Hematopoietic multipotent progenitor cell treated with erythropoietin and hydrocortisone succinate and interleukin-3 and kit ligand, for 4 days (in vitro differentiated cells): ENCODE measurements at regions not wholly inside any gene's neighbourhood (a gene's known extent, or its start where the extent isn't known, plus 50 kb on each side); places are given as distances from the start of the nearest gene placed in this dataset.
A peak's percentile ranks its signal among the peaks of the same experiment; 100 is the strongest.
"Not testable (repeated sequence)": the region's sequence is repeated elsewhere in the genome, so short reads cannot be mapped to it uniquely, and the experiment has no call there.

Experiments
- DNase-seq: peaks from one replicate; pipeline ENCODE4 v3.0.0-alpha.2; 2015

DNA sequence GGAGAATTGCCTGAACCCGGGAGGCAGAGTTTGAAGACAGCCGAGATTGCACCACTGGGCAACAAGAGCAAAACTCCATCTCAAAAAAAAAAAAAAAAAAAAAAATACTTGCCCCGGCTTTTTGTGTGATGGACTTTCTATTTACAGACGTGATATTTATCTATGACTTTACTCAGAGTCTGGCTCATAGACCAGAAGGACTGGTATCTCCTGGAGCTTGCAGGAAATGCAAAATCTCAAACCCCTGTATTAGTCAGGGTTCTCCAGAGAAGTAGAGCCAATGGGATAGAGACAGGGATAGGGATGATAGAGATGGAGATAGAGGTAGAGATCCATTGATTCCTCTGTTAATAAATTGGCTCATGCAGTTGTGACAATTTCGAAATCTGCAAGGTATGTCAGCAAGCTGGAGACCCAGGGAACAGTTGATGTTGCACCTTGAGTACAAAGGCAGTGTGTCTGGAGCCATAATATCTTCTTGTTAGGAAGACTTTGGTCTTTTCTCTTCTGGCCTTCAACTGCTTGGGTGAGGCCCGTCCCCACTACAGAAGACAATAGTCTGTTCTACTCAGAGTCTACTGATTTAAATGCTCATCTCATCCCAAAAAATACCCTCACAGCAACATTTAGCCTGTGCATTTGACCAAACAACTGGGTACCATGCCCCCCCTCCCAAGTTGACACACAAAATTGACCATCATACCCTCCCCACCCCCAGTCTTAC is 195.4 kb upstream of the MSX2 start:
- no peak for DNase-seq

DNA sequence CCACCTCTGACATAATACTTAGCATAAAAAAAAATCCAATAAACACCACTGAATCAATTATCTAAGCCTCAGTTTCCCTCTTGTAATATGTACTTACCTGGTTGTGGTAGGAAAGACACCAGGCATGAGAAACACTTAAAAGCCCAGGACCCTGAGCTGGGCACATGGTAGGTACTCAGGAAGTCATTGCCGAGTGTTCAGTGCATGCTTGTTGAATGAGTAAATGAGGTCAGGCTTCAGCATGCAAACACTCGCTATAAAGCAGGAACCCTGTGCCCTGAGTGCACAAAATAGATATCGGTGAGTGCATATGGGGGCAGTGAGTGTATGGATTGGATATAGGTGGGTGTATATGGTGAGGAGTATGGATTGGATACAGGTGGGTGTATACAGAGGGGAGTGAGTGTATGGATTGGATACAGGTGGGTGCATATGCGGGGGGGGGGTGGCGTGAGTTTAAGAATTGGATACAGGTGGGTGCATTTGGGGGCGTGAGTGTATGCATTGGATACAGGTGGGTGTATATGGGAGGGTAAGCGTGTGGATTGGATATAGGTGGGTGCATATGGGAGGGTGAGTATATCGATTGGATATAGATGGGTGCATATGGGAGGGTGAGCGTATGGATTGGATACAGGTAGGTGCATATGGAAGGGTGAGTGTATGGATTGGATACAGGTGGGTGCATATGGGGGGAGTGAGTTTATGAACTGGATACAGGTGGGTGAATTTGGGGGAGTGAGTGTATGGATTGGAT is 194.3 kb upstream of the MSX2 start:
- DNase-seq = no peak

DNA sequence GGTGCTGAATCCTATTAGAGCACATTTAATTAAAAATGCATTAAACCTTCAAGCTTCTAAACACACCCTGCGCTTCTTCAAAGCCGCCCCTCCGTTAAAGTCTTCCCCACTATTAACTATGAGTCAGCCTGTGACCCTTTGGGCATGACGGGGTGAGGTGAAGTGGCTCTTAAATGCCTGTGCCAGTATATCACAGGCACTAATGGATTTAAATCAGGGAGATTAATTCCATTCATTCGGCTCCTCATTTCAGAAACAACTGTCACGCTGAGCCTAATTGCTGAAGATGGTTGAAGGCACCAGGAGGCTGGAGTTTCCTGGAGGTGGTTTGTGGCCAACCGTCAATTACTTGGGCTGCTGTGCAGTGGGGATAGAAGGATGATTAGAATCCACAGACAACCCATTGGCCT is 192.6 kb upstream of the MSX2 start:
- peak; percentile 69 for DNase-seq

DNA sequence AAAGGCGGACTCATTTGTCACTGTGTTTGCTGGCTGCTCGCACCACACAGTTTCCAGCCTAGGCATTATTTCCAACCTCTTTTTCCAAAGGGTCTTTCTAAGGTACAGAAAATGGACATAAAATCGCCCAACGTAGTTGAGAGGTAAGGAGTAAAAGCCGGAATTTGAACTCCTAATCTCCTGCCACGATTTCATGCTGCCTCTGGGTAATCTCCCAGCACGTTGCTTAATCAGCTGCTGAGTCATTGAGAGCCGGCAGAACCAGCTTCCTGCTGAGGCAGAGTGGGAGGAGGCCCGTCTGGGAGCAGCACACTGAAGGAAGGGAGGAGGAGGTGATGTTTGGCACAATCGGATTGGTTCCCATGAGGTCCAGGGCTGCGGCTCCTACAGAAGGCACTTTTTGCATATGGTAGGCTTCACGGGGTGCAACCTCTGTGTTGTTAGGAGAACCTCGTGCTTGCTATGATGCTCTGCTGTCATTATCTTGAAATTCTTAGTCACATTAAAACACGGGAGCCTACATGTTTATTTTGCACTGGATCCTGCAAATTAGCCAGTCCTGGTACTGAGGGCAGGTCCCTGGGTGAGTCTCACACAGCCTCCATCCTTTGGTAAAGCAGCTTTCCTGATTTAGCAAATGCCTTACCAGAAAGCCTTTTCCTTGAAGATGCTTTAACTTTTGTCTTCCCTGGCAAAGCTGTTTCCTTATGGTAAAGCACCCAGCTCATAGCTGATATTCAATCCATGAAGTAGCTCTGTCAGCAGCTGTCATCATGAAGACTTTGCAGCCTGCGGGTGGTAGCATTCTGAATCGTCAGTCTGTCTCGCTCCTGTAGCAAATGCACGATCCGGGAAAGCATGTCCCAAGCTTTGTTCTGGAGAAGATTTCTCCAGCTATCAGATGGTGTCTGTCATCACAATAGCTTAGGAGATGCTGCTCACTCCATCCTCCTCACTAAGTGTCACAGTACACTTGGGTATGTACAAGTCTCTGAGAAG is 191.6 kb upstream of the MSX2 start:
- DNase-seq = peak; percentile 95

DNA sequence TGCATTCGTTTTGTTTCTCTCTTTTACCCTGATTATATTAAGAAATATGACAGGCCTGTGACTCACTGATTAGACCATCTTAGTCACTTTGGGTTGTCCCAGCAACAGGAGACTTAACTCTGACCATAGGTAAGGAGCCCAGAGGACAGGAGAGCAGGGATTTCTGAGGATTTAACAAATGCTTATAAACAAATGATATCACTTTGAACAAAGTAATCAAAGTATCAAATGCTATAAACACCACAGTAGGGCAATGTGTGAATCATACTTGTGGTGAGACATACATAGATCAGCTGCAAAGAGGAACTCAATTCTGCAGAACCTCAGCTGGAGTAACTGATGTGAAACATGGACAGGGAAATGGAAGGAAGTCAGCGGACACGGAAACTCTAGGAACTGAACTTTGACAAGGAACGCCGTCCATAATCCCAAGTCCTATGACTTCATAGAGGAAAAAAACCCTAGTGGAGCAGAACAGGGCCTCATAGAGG is 190.6 kb upstream of the MSX2 start:
- peak; percentile 70 for DNase-seq

DNA sequence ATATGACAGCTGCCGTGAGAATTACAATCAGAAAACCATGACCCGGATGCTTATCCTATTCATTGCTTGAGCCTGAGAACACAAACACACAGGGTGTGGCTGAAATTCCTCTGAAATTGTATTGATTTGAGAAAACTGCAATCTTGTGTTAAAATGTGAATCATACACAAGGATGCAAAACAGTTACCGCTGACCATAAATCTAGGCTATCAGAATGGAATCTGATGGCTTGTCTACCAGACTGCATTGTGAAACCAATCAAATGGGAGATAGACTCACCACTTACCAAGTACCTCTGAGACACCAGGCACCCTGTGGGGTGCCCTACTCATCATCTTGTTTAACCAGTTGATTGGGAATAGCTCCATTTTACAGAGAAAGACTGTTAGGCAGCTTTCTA is 188.7 kb upstream of the MSX2 start:
- no peak for DNase-seq

DNA sequence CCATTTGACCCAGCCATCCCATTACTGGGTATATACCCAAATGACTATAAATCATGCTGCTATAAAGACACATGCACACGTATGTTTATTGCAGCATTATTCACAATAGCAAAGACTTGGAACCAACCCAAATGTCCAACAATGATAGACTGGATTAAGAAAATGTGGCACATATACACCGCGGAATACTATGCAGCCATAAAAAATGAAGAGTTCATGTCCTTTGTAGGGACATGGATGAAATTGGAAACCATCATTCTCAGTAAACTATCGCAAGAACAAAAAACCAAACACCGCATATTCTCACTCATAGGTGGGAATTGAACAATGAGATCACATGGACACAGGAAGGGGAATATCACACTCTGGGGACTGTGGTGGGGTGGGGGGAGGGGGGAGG is 184.6 kb upstream of the MSX2 start:
- DNase-seq = not testable (repeated sequence)

DNA sequence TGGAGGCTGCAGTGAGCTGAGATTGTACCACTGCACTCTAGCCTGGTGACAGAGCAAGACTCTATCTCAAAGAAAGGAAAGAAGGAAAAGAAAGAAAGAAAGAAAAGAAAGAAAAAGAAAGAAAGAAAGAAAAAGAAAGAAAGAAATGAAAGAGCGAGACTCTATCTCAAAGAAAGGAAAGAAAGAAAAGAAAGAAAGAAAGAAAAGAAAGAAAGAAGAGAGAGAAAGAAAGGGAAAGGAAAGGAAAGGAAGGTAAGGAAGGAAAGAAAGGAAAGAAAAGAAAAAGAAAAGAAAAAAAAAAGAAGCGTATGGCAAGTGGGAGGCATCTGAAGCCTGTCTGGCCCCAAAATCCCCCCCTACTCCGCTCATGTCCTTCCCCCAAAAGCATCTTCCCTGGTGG is 182.3 kb upstream of the MSX2 start:
- DNase-seq = no peak

DNA sequence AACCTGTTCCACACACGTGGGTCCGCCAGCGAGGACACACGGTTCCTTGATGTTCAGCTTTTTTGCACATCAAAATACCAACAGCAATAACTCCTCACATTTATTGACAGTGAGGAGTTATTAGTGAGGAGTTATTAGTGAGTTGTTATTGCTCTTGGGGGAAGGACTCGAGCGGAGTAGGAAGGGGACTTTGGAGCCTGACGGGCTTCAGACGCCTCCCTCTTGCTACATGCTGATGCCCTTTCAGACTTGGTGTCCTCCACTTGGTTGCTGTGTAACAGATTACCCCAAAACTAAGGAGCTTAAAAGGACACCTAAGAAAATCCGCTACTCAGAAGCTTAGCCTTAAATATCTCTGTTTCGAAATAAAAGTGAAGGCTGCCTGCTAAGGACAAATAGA is 181.9 kb upstream of the MSX2 start:
- no peak for DNase-seq

DNA sequence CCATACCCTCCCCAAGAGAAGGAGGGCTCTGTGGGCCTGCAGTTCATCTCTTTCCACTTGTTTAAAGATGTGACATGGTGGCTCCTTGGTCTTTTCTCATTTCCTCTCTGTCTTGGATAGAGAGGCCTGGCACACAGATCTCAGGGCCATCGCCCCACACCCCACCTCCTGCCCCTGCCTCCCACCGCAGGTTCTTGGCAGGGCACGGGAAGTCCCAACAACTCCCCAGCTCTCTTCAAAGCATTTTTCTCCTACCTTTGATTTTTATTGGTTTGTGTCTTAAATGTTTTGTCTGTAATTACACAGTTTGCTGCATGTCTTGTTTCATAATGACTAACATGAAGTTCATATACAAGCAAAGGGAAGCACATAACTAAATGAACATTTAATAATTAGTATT is 178.5 kb upstream of the MSX2 start:
- DNase-seq = no peak

DNA sequence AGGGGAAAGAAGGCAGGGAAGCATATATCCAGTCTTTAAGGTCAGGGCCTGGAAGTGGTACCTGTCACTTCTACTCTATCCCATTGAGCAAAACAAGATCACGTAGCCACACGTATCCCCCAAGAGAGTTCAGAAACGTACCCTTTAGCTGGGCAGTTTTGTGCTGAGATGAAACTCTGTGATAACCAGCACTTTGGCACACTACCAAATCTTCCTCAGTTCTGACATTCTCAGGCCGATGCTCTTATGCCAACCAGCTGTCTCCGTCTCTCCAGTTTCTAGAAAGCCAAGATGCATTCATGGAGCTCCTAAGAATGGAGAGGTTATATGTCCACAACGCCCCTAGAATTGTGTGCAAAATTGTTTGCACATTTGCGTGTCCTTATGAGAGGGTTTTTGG is 176.6 kb upstream of the MSX2 start:
- DNase-seq = no peak

DNA sequence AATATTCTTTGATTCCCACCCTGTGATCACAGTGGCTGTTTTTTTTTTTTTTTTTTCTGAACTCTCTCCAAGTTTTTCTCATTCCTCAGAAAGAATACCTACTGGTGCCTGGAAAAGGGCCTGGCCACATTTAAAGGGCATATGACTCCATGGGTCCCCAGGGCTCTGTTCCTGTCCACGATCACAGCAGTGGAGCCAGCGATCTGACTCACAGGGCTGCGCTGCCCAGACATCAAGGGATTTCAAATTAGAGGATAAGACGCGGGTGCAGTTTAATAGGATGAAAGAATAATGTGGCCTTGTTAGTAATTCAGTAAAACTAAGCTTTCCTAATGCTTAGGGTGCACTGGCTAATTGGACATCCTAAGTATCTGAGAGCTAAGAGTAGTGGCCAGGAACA is 175.1 kb upstream of the MSX2 start:
- no peak for DNase-seq

DNA sequence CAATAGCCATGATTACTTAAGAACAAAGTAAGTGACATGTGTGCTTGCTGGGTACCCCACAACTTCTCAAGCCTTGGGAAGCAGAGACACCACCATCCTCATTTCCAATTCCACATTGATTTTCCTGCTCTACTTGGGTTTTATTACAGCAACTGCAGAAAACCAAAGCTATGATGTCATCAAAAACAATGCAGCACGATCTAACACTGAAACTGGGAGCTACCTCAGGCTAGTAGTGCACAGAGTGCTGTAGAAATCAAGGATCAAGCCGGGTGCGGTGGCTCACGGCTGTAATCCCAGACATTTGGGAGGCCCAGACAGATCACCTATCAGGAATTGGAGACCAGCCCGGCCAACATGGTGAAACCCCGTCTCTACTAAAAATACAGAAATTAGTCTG is 174.4 kb upstream of the MSX2 start:
- no peak for DNase-seq

DNA sequence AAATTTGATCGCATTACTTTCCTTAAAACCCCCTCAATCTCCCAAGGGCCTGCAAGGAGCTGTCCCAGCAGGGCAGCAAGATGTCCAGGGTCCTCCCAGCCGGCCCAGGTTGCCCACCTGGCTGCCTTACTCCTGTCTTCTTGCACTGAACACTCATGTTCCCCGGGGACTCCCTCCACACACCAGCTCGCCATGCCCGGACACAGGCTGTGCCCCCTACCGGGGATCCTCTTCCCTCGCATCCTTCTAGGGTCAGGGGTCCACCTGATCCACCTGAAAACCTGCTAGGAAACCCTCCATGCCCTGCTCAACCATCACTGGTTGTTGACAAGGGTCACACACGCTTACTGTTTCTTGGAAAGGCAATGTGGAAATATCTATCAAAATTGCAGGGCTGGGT is 172.0 kb upstream of the MSX2 start:
- no peak for DNase-seq

DNA sequence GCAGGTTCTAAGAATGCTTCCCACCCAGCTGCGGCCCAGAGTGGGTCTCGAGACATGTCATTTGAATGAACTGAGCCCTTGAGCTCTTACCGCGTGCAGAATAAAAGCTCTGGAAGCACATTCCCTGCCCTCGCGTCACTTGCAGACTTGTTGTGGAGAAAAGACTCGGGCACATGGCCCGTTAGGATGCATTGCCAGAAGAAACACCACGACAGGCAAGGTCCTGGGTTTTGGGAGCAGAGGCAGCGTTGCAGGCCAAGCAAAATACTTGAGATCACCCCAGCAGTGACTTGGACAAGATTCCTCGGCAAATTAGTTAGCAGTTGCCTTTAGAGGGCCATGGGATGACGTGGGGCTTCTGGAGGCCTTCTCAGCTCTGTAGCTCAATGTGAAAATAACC is 170.8 kb upstream of the MSX2 start:
- no peak for DNase-seq

DNA sequence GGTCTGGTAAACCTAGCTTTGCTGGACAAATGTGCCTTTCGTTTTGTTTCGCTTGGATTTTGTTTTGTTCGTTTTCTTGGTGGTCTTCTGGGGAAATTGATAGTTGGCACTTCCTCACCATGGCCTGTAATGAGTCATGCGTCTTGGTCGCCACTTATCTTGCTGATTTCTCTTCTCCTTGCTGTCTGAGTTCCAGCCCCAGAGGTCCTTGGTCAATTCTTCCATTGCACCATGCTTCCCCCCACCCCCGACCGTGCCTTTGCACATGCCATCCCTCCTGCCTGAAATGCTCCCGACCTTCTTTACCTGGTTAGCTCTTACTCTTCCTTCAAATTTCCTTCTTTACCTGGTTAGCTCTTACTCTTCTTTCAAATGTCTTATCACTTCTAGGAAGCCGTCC is 168.7 kb upstream of the MSX2 start:
- DNase-seq = no peak

DNA sequence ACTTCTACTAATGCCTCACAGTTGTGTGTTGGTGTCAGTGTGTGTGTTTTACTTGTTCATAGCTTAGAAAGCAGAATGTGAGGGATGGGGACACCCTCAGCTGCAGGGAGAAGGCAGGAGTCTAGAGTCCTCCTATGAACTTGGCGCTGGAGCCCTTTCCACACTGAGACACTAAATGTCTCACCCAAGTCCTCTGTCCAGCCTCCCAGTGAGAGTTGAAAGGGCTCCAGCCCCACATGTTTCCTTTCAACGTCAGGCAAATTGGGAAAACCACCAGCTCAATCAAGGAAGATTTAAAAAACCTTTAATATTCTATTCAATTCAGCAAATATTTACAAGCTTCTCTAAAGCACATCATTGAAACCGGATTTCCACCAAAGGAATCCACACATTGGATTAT is 167.6 kb upstream of the MSX2 start:
- DNase-seq = no peak

DNA sequence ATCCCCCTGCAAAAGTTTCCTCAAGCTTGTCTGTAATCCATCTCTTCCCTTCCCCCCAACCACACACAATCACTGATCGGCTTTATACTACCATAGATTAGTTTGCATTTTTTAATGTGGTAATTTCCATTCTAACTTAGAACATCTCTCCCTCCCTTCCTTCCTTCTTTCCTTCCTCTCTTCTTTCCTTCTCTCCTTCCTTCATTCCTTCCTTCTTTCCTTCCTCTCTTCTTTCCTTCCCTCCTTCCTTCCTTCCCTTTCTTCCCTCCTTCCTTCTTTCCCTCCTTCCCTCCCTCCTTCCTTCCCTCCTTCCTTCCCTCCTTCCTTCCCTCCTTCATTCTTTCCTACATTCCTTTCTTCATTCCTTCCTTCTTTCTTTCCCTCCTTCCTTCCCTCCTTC is 166.2 kb upstream of the MSX2 start:
- DNase-seq = no peak

DNA sequence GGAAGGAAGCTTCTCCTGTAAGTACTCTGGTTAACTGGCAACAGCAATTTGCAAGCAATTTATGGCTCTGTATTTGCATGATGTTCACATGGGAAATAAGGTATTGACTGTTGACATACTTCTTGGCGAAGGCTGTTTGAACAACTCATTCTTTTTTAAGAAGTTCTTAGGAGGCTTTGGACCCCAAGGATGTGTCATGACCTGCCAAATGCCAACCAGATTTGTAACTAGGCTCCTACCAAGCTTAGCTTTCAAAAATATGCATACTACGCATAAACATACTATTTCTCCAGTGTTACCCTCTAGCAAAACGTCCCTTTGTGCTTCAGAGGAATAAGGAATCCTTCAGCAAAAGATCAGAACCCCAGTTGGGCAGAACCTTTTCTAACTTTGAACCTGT is 165.2 kb upstream of the MSX2 start:
- no peak for DNase-seq

DNA sequence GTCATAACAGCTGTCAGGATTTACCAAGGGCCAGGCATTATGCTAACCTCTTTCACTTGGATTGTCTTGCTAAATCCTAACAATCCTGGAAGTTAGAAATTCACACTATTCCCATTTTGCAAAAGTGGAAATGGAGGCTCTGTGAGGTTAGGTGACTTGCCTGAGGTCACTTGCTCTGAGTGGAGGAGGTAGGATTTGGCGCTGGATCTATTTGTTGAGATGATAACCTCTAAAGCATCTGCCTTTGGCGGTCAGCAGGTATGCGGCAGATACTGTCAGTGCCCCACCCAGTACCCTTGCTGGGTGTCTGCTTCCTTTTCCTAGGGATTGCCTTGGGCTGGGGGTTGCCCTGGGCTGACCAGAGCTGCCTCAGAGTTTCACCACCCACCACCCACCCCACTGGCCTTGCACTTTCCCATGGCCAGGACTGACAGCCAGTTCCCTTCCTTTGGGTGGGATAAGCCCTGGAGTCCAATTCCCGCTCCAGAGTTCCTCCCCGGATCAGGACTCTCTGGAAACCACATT is 164.8 kb upstream of the MSX2 start:
- no peak for DNase-seq

DNA sequence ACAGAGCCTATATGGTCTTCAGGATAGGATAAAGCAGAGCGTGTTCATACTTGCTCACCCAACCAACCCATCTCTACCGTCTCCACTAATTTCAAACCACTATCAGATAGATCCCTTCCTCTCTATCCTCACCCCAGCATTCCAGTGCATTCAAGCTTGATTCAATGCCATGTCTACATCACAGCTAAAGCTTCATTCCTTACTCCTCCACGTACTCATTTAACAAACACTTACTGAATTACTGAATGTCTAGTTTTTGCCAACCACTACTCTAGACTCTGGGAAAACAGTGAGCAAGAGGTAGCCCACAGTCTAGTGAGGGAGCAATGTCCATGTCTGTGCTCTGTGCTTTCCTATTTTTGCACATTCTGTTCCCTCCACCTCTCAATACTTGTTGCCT is 163.5 kb upstream of the MSX2 start:
- DNase-seq = no peak

DNA sequence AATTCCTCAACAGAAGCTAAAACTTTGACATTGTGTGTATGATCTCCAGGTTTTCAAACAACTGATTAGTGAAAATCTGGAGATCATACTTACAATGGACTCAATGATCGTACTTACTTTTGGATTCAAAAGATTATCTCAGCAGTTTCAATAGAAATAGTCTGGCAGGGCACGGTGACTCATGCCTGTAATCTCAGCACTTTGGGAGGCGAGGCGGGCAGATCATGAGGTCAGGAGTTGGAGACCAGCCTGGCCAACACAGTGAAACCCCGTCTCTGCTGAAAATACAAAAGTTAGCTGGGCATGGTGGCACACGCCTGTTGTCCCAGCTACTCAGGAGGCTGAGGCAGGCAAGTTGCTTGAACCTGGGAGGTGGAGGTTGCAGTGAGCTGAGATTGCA is 161.3 kb upstream of the MSX2 start:
- DNase-seq = not testable (repeated sequence)

DNA sequence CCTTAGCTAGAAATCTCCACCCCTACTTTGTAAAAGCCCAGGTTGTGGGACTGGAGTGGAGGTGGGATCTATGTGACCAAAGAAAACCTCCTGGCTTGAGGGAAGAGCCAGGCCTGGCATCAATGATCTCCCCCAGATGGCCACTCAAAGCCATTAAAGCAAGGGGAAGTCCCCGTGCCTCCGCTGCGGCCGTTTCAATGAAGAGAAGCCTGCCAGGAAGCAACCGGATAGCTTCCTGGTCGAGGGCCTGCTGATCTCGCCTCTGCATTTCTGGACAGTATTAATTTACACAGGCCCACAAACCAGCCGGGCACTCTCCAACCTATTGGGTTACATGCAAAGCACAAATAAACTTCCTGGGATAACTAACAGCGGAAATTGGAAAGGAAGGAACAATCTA is 160.5 kb upstream of the MSX2 start:
- DNase-seq = no peak
